ENCODE measurements at regions not wholly inside any gene's neighbourhood (a gene's known extent, or its start where the extent isn't known, plus 50 kb on each side); places are given as distances from the start of the nearest gene placed in this dataset.

- Histone ChIP-seq H3K9ac (ENCODE audit: extremely low read depth, low read length, poor library complexity, severe bottlenecking) (no peak overlapping the region), H3K27ac (ENCODE audit: low read depth, low read length) (peak overlapping the region; percentile 9), H3K4me3 (ENCODE audit: low read length) (no peak overlapping the region), H3K27me3 (ENCODE audit: control insufficient read depth, insufficient read depth, low read length, poor library complexity, severe bottlenecking) (no peaks in the 10 kb centered on the region), H3K9me3 (ENCODE audit: control insufficient read depth, low read length) (no peaks in the 10 kb centered on the region), H3K36me3 (ENCODE audit: control insufficient read depth, insufficient read depth, low read length) (no peaks in the 10 kb centered on the region), H3K4me1 (ENCODE audit: control insufficient read depth, insufficient read depth, low read length) (peaks cover 18% of the 10 kb centered on the region)
- TF ChIP-seq CTCF (conservative IDR thresholded peaks at IDR 0.05) = no peak
- Mint-ChIP-seq H3K9me3 (no peaks in the 10 kb centered on the region), H3K27me3 (ENCODE audit: insufficient read depth) (peaks cover 3% of the 10 kb centered on the region), H3K4me1 (peaks cover 39% of the 10 kb centered on the region), H3K4me3 (no peak overlapping the region), H3K27ac (no peak overlapping the region), H3K36me3 (ENCODE audit: low read depth) (no peaks in the 10 kb centered on the region)
- 79 to 87% methylated on average over 4 to 6 of the region's 6 CpGs for WGBS, 2 experiments (ENCODE audit: insufficient coverage in 1 of 2, insufficient read length in 1 of 2)
- no peak for DNase-seq
These were observed 401.3 kb upstream of the CFAP20DC start for GRCh38 chr3:59450946-59451763.

GRCh38 chr3:59450437-59450836, 400.6 kb upstream of the CFAP20DC start:
- no peak for TF ChIP-seq CTCF (conservative IDR thresholded peaks at IDR 0.05)
- H3K9me3 Mint-ChIP-seq = no peaks in the 10 kb centered on the region
- no peaks in the 10 kb centered on the region for H3K36me3 ChIP-seq (ENCODE audit: control insufficient read depth, insufficient read depth, low read length)
- H3K4me1 ChIP-seq (ENCODE audit: control insufficient read depth, insufficient read depth, low read length) = peaks cover 22% of the 10 kb centered on the region
- no peak overlapping the region for H3K27ac ChIP-seq (ENCODE audit: low read depth, low read length)
- H3K4me3 Mint-ChIP-seq = no peak overlapping the region
- no peaks in the 10 kb centered on the region for H3K36me3 Mint-ChIP-seq (ENCODE audit: low read depth)
- H3K4me3 ChIP-seq (ENCODE audit: low read length) = peak overlapping the region; percentile 30
- H3K27ac Mint-ChIP-seq = no peak overlapping the region
- H3K9ac ChIP-seq (ENCODE audit: extremely low read depth, low read length, poor library complexity, severe bottlenecking) = no peak overlapping the region
- no peak for DNase-seq
- peaks cover 44% of the 10 kb centered on the region for H3K4me1 Mint-ChIP-seq
- no peaks in the 10 kb centered on the region for H3K9me3 ChIP-seq (ENCODE audit: control insufficient read depth, low read length)
- whole genome bisulfite sequencing, 2 experiments (ENCODE audit: insufficient coverage in 1 of 2, insufficient read length in 1 of 2) = 87 to 95% methylated on average over 2 to 5 of the region's 5 CpGs
- no peaks in the 10 kb centered on the region for H3K27me3 ChIP-seq (ENCODE audit: control insufficient read depth, insufficient read depth, low read length, poor library complexity, severe bottlenecking)
- peaks cover 3% of the 10 kb centered on the region for H3K27me3 Mint-ChIP-seq (ENCODE audit: insufficient read depth)

GRCh38 chr3:59446775-59447465, 397.1 kb upstream of the CFAP20DC start:
- Mint-ChIP-seq H3K27ac (no peak overlapping the region), H3K4me3 (no peak overlapping the region), H3K9me3 (no peaks in the 10 kb centered on the region), H3K36me3 (ENCODE audit: low read depth) (no peaks in the 10 kb centered on the region), H3K4me1 (peaks cover 52% of the 10 kb centered on the region), H3K27me3 (ENCODE audit: insufficient read depth) (peaks cover 28% of the 10 kb centered on the region)
- TF ChIP-seq CTCF (conservative IDR thresholded peaks at IDR 0.05) = no peak
- H3K9ac ChIP-seq (ENCODE audit: extremely low read depth, low read length, poor library complexity, severe bottlenecking) = no peak overlapping the region
- no peaks in the 10 kb centered on the region for H3K9me3 ChIP-seq (ENCODE audit: control insufficient read depth, low read length)
- WGBS, 2 experiments (ENCODE audit: insufficient coverage in 1 of 2, insufficient read length in 1 of 2) = 82 to 100% methylated on average over 1 to 6 of the region's 6 CpGs
- H3K27ac ChIP-seq (ENCODE audit: low read depth, low read length) = no peak overlapping the region
- H3K36me3 ChIP-seq (ENCODE audit: control insufficient read depth, insufficient read depth, low read length) = no peaks in the 10 kb centered on the region
- no peak for DNase-seq
- peaks cover 13% of the 10 kb centered on the region for H3K27me3 ChIP-seq (ENCODE audit: control insufficient read depth, insufficient read depth, low read length, poor library complexity, severe bottlenecking)
- H3K4me3 ChIP-seq (ENCODE audit: low read length) = no peak overlapping the region
- H3K4me1 ChIP-seq (ENCODE audit: control insufficient read depth, insufficient read depth, low read length) = peaks cover 26% of the 10 kb centered on the region

All from endodermal cell (in vitro differentiated cells).